GM21825 (cell line): ENCODE measurements at regions not wholly inside any gene's neighbourhood (a gene's known extent, or its start where the extent isn't known, plus 50 kb on each side); places are given as distances from the start of the nearest gene placed in this dataset.

Experiments
- ATAC-seq: cut with Tn5 transposase; IDR thresholded peaks from one replicate; pipeline ENCODE4 v1.9.1; 2021; ENCODE audit warnings: mild to moderate bottlenecking, moderate library complexity; ENCODE audit not compliant: unreplicated experiment

DNA sequence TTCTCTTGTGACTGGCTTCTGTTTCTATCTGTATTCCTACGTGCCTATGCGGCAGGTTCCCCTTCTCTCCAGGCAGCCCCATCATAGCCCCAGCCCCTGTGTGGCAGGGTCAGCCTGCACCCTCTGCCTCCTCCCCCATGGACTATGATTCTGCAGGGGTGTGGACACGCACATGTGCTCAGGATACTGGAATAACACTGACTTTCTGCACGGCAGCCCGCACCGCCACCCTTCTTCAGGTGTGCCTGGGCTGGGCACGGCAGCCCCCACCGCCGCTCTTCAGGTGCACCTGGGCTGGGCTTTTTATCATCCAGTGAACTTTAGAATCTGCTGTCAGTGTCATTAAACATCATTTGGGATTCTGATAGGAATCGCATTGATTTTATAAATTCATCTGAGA, 202.6 kb upstream of the PPP2R2D start:
- ATAC-seq, result no peak

DNA sequence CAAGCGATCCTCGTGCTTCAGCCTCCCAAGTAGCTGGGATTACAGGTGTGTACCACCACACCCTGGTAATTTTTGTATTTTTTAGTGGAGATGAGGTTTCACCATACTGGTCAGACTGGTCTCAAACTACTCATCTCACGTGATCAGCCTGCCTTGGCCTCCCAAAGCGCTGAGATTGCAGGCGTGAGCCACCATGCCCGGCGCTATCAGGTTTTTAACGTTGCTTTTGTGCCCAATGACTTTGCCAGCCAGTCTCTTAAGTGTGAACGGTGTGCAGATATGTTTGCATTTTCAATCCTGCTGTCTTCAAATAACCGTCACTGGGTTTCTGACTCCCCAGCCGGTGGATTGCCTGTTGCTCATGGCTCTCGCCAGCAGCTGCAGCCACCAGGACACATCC, 201.8 kb upstream of the PPP2R2D start:
- ATAC-seq, result no peak

DNA sequence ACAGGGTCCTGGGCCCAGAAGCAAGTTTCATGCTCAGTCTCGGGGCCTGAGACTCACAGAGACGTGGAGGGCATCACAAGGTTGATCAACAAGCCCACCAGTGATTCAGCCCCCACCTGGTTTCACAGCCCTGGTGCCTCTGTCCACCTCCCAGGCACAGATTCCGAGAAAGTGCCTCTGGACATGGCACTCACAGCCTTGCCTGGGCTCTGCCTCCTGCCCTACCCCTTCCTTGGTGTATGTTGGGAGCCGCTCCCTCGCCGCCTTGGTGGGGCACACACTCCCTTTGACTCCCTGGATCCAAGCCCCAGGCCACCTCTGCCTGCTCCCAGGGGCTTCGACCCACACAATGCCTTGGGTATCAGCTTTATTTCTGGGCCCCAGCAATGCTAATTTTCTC, 200.8 kb upstream of the PPP2R2D start:
- no peak for ATAC-seq

GRCh38 chr10:131700506-131700905, 200.3 kb upstream of the PPP2R2D start:
- no peak for ATAC-seq

DNA sequence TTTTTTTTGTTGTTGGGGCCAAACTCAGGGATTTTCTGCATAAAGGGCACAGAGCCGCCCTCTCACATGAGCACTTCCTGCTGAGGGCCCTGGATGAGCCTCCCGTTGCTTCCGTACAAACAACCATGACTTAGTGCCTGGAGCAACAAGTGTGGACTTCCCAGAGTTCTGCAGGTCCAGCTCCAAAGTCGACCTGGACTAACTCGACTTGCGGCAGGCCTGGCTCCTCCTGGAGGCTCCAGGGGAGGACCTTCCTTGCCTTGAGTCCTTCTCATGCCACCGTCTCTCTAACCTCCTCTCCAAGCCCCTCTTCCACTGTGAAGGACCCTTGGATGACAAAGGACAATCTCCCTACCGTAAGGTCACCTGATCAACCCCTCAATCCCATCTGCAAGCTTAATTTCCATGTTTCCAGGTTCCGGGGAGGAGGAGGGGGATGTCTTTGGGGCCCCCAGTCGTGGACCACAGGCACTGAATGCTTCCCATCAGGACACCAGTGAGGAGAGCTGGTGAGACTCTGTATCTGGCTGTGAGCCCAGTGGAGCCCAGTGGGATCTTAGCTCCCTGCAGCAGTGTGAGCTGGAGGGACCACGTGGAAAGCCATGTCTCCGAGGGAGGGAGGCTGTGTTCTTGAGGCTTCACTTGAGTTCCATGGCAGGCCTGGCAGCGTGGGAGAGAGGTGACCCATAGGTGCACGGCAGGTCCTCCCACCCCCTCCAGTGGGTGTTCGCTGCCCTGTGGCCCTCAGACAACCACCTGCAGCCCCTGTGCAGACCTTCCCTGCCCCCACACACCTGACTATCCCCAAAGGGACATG, 199.5 kb upstream of the PPP2R2D start:
- ATAC-seq, result no peak

- ATAC-seq, result no peak
These were observed 198.1 kb upstream of the PPP2R2D start for GRCh38 chr10:131702531-131703356.

- no peak for ATAC-seq
These were observed 197.3 kb upstream of the PPP2R2D start for GRCh38 chr10:131703541-131703940.

- ATAC-seq, result no peak
These were observed 196.9 kb upstream of the PPP2R2D start for GRCh38 chr10:131703941-131704340.

- ATAC-seq, result no peak
These were observed 194.3 kb upstream of the PPP2R2D start for GRCh38 chr10:131706476-131706875.

- no peak for ATAC-seq
These were observed 193.9 kb upstream of the PPP2R2D start for GRCh38 chr10:131706952-131707351.

DNA sequence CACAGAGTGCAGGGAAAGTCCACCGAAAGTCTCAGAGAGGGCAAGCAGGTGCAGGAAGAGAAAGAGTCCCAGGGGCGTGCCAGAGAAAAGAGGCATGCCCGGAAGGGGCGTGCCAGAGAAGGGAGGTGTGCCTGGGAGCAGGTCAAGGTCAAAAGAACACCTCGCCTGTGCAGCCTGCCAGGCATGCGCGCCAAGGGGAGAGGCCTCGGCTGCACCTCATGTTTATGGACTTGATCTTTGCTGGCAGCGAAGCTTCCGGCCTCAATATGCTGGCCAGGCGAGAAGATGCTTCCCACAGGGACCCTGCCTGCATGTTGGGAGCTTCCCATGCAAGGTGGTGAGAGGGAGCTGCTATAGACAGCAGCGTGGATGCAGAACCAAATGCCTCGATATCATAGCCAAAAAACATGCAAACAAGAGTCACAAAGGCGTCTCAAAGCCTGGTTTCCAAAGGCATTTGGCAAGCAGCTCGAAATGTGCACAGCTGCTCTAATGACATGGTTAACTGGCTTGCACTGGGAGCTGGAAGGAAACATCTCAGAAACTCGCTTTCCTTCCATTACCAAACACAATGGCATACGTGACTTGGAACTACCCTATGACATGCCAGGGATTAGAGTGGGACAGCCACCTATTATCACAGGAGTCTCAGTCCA, 192.5 kb upstream of the PPP2R2D start:
- no peak for ATAC-seq

GRCh38 chr10:131710142-131710861, 190.5 kb upstream of the PPP2R2D start:
- no peak for ATAC-seq

- no peak for ATAC-seq
These were observed 178.7 kb upstream of the PPP2R2D start for GRCh38 chr10:131722121-131722520.

DNA sequence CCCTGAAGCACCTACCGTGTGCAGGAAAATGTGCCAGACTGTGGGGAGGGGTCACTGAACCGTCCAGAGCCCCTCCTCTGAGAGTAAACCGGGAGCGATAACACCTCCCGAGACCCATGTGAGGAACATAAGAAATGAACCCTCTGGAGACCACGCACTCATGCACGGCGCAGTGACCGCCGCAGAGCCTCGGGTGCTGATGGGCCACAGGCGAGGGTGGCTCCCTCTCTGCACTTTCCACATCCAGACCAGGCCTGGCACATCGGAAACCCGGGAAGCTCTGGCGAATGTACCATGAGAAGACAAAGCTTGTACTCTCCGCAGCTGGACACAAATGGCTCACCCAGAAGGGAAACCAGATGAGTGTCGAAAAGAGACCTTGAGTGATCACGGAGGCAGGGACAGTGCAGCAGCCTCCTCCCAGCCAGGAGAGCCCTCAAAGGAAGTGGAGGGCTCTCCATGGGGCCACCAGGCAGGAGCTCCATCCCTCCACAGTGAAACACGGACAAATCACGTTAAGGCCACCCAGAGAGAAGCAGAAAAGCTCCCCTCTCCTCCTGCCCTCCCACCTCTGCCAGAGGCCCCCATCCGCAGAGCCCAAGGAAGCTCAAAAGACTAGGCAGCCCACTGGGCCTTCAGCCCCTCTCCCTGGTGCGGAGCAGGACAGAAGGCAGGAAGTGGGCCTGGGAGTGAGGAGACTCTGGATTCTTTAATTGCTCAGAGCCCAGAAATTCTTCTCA, 178.1 kb upstream of the PPP2R2D start:
- no peak for ATAC-seq

GRCh38 chr10:131723297-131724168, 177.3 kb upstream of the PPP2R2D start:
- ATAC-seq, result no peak

- no peak for ATAC-seq
These were observed 176.7 kb upstream of the PPP2R2D start for GRCh38 chr10:131724169-131724545.

GRCh38 chr10:131724891-131725580, 175.8 kb upstream of the PPP2R2D start:
- no peak for ATAC-seq

DNA sequence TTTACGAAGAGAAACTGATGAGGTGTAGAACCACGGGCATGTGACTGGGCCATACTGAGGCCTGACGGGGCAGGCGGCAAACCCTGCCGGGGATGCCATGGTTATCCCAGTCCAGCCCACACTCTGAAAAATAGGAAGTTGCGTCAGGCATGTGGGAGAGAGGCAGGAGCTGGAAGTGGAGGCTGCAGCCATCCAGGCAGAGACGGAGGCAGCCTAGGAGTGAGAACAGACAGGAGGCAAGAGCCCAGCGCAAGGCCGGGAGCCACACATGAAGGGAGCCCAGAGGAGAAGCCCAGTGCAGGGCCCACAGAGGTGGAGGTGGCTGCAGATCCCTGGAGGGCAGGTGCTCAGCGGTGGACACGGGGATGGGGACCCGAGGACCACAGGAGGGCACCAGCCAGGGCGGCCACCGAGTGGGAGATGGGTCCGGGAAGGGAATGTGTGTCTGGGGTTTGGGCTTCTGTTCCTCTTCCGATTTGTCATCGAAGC, 175.2 kb upstream of the PPP2R2D start:
- no peak for ATAC-seq
